ENCODE measurements at regions not wholly inside any gene's neighbourhood (a gene's known extent, or its start where the extent isn't known, plus 50 kb on each side); places are given as distances from the start of the nearest gene placed in this dataset.

DNA sequence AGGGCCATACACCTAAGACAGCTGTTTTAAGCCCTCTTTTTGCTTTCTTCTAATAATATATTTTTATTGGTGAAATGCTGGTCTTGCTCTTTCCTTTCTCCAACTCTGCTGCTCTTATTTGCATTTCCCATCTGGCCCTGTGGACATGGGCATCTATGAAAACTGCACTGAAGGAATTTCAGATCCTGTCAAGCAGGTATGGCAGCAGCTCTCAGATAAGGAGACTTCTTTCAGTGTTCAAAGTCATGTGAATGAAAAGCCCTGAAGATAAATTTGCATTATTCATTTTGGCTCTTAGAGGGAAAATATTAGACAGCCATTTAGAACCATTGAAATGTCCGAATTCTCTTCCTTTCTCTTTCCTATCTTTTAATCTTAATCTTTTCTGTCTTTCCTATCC, 668.0 kb upstream of the RIOK2 start:
- TF ChIP-seq, protein P1, sequence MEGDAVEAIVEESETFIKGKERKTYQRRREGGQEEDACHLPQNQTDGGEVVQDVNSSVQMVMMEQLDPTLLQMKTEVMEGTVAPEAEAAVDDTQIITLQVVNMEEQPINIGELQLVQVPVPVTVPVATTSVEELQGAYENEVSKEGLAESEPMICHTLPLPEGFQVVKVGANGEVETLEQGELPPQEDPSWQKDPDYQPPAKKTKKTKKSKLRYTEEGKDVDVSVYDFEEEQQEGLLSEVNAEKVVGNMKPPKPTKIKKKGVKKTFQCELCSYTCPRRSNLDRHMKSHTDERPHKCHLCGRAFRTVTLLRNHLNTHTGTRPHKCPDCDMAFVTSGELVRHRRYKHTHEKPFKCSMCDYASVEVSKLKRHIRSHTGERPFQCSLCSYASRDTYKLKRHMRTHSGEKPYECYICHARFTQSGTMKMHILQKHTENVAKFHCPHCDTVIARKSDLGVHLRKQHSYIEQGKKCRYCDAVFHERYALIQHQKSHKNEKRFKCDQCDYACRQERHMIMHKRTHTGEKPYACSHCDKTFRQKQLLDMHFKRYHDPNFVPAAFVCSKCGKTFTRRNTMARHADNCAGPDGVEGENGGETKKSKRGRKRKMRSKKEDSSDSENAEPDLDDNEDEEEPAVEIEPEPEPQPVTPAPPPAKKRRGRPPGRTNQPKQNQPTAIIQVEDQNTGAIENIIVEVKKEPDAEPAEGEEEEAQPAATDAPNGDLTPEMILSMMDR (IDR thresholded peaks at IDR 0.05; ENCODE audit: low read length), result no peak
- no peak for TF ChIP-seq EZH2 (IDR thresholded peaks at IDR 0.05; ENCODE audit: borderline replicate concordance, low read length)

Data from OCI-LY1 (cell line).